MM.1S (cell line): ENCODE measurements at regions not wholly inside any gene's neighbourhood (a gene's known extent, or its start where the extent isn't known, plus 50 kb on each side); places are given as distances from the start of the nearest gene placed in this dataset.

Experiments used
- DNase-seq: peaks from one replicate; pipeline ENCODE4 v3.0.0-alpha.2; 2015
- H2AFZ ChIP-seq: fragments of 300-600 bp; sonication (generic); 2 replicates; pipeline ENCODE4 v1.6.0; 2016; ENCODE audit warnings: antibody characterized with exemption, low read length
- H3F3A ChIP-seq: fragments of 300-600 bp; sonication (generic); 2 replicates; pipeline ENCODE4 v1.6.1; 2016; ENCODE audit warnings: mild to moderate bottlenecking, antibody characterized with exemption, low read length, moderate library complexity, mixed read lengths; ENCODE audit not compliant: insufficient read depth
- H3K27ac ChIP-seq: fragments of 300-600 bp; sonication (generic); 2 replicates; pipeline ENCODE4 v1.5.1; 2016; ENCODE audit warnings: mild to moderate bottlenecking, low read length
- H3K27me3 ChIP-seq: fragments of 300-600 bp; sonication (generic); replicated peaks from 2 replicates; pipeline ENCODE4 v1.6.0; 2016; ENCODE audit warnings: low read length; ENCODE audit not compliant: insufficient read depth
- H3K36me3 ChIP-seq: fragments of 300-600 bp; sonication (generic); replicated peaks from 2 replicates; pipeline ENCODE4 v1.6.1; 2016; ENCODE audit warnings: mild to moderate bottlenecking, low read length, mixed read lengths; ENCODE audit not compliant: insufficient read depth
- H3K4me1 ChIP-seq: fragments of 300-600 bp; sonication (generic); 2 replicates; pipeline ENCODE4 v1.6.1; 2016; ENCODE audit warnings: low read length, mixed read lengths
- H3K4me2 ChIP-seq: fragments of 300-600 bp; sonication (generic); 2 replicates; pipeline ENCODE4 v1.6.0; 2016; ENCODE audit warnings: low read depth, low read length
- H3K4me3 ChIP-seq: fragments of 300-600 bp; sonication (generic); 2 replicates; pipeline ENCODE4 v1.5.1; 2016; ENCODE audit warnings: low read length, mixed read lengths
- H3K79me2 ChIP-seq: fragments of 300-600 bp; sonication (generic); 2 replicates; pipeline ENCODE4 v1.6.1; 2016; ENCODE audit warnings: mixed run types, low read length, mixed read lengths
- H3K9ac ChIP-seq: fragments of 300-600 bp; sonication (generic); 2 replicates; pipeline ENCODE4 v1.6.1; 2016; ENCODE audit warnings: low read length, mixed read lengths
- H3K9me2 ChIP-seq: fragments of 300-600 bp; sonication (generic); replicated peaks from 2 replicates; pipeline ENCODE4 v1.6.1; 2016; ENCODE audit warnings: mild to moderate bottlenecking, low read length, mixed read lengths; ENCODE audit not compliant: insufficient read depth
- H3K9me3 ChIP-seq: fragments of 300-600 bp; sonication (generic); replicated peaks from 2 replicates; pipeline ENCODE4 v1.6.1; 2016; ENCODE audit warnings: mild to moderate bottlenecking, low read length, mixed read lengths; ENCODE audit not compliant: insufficient read depth
- H4K20me1 ChIP-seq: fragments of 300-600 bp; sonication (generic); 2 replicates; pipeline ENCODE4 v1.6.1; 2016; ENCODE audit warnings: mild to moderate bottlenecking, low read length, moderate library complexity, mixed read lengths; ENCODE audit not compliant: insufficient read depth
- EZH2 ChIP-seq: fragments of 300-600 bp; sonication (generic); optimal IDR thresholded peaks from 2 replicates; pipeline ENCODE3; 2017; ENCODE audit warnings: low read depth, mild to moderate bottlenecking, antibody characterized with exemption, low read length, mixed read lengths
- EZH2phosphoT487 ChIP-seq: fragments of 300-600 bp; sonication (generic); IDR thresholded peaks from 2 replicates; pipeline ENCODE4 v1.6.1; 2018; ENCODE audit warnings: antibody characterized with exemption, low read length
- TF ChIP-seq, protein P1 (sequence below): fragments of 300-600 bp; sonication (generic); IDR thresholded peaks from 2 replicates; pipeline ENCODE4 v1.5.1; 2016; ENCODE audit warnings: antibody characterized with exemption, low read length, mixed read lengths

DNA sequence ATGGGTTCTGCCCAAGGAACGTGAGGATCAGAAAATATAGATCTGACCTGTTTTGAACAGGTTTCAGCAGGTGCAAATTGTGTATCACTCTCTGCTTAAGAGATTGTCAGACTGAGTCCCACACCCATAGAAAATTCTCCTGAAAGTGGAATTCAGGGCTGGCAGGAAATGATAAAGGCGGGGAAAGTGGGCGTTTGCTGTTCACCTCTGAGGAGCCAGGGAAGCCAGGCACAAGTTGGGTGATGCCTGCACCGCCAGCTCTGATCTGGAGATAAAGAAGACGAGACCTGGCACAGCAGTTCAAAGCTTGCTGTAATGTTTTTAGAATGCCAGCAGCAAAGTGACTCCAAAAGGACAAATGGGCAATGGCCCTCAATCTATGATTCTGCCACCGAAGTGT, 356.5 kb upstream of the SOX5 start:
- no peaks in the 10 kb centered on the region; the same call in 1 of the 2 replicates for H4K20me1 ChIP-seq
- TF ChIP-seq, protein P1, sequence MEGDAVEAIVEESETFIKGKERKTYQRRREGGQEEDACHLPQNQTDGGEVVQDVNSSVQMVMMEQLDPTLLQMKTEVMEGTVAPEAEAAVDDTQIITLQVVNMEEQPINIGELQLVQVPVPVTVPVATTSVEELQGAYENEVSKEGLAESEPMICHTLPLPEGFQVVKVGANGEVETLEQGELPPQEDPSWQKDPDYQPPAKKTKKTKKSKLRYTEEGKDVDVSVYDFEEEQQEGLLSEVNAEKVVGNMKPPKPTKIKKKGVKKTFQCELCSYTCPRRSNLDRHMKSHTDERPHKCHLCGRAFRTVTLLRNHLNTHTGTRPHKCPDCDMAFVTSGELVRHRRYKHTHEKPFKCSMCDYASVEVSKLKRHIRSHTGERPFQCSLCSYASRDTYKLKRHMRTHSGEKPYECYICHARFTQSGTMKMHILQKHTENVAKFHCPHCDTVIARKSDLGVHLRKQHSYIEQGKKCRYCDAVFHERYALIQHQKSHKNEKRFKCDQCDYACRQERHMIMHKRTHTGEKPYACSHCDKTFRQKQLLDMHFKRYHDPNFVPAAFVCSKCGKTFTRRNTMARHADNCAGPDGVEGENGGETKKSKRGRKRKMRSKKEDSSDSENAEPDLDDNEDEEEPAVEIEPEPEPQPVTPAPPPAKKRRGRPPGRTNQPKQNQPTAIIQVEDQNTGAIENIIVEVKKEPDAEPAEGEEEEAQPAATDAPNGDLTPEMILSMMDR: no peak
- TF ChIP-seq EZH2: no peak
- no peak for TF ChIP-seq EZH2phosphoT487

GRCh38 chr12:24304285-24304684, 354.8 kb upstream of the SOX5 start:
- Histone ChIP-seq H3K27me3 (no peaks in the 10 kb centered on the region), H3K79me2 (no peaks in the 10 kb centered on the region), H3K4me2 (no peak overlapping the region), H3K9me3 (no peaks in the 10 kb centered on the region), H3K4me3 (no peak overlapping the region), H3F3A (no peaks in the 10 kb centered on the region), H3K27ac (no peak overlapping the region), H3K36me3 (no peaks in the 10 kb centered on the region), H3K9me2 (no peaks in the 10 kb centered on the region), H2AFZ (no peak overlapping the region), H4K20me1 (no peaks in the 10 kb centered on the region; the same call in 1 of the 2 replicates), H3K9ac (no peak overlapping the region), H3K4me1 (no peaks in the 10 kb centered on the region)
- DNase-seq: no peak
- TF ChIP-seq EZH2 (no peak), EZH2phosphoT487 (no peak)
- TF ChIP-seq, protein P1: no peak

More for the DNA sequence above, 356.5 kb upstream of the SOX5 start:
- Histone ChIP-seq H3K36me3 (no peaks in the 10 kb centered on the region), H3K4me1 (no peaks in the 10 kb centered on the region), H3F3A (no peaks in the 10 kb centered on the region), H3K9ac (no peak overlapping the region), H3K79me2 (no peaks in the 10 kb centered on the region), H3K9me2 (no peaks in the 10 kb centered on the region), H2AFZ (no peak overlapping the region), H3K27ac (no peak overlapping the region), H3K27me3 (no peaks in the 10 kb centered on the region), H3K4me3 (no peak overlapping the region), H3K4me2 (no peak overlapping the region), H3K9me3 (no peaks in the 10 kb centered on the region)
- DNase-seq: no peak

DNA sequence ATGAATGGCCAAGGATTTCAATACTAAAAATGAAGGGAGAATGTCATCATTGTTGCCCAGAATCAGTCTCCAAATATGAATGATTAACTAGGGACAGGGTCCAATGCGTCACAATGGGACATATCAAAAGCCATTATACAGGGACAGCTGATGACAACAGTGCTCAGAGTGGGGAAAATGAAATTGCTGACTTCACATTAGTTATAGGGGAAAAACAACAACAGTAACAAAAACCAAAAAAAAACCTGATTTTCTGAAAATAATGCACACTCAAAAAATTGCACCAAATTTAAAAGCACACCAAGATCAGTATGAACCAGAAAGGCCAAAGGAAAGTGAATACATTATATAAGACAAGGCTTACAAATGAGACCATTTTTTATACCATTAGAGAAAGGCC, 353.2 kb upstream of the SOX5 start:
- no peaks in the 10 kb centered on the region for H3F3A ChIP-seq
- H3K4me2 ChIP-seq: no peak overlapping the region
- H3K27me3 ChIP-seq: no peaks in the 10 kb centered on the region
- no peak overlapping the region for H2AFZ ChIP-seq
- no peaks in the 10 kb centered on the region for H4K20me1 ChIP-seq
- TF ChIP-seq EZH2phosphoT487: no peak
- TF ChIP-seq, protein P1: no peak
- TF ChIP-seq EZH2: no peak
- H3K9ac ChIP-seq: no peak overlapping the region
- no peaks in the 10 kb centered on the region for H3K9me3 ChIP-seq
- no peaks in the 10 kb centered on the region for H3K36me3 ChIP-seq
- no peak for DNase-seq
- no peak overlapping the region for H3K27ac ChIP-seq
- H3K9me2 ChIP-seq: no peaks in the 10 kb centered on the region
- H3K4me1 ChIP-seq: no peaks in the 10 kb centered on the region
- H3K79me2 ChIP-seq: no peaks in the 10 kb centered on the region
- H3K4me3 ChIP-seq: no peak overlapping the region
